Activated CD8-positive, alpha-beta memory T cell treated with anti-CD3 and anti-CD28 coated beads for 48 hours (primary cell): ENCODE measurements at regions not wholly inside any gene's neighbourhood (a gene's known extent, or its start where the extent isn't known, plus 50 kb on each side); places are given as distances from the start of the nearest gene placed in this dataset.

Experiments used
- DNase-seq, 3 experiments: peaks; one replicate each; pipeline ENCODE4 v3.0.0-alpha.2; 2020; ENCODE audit warnings: low read depth in 2 of 3, low spot score in 2 of 3

DNA sequence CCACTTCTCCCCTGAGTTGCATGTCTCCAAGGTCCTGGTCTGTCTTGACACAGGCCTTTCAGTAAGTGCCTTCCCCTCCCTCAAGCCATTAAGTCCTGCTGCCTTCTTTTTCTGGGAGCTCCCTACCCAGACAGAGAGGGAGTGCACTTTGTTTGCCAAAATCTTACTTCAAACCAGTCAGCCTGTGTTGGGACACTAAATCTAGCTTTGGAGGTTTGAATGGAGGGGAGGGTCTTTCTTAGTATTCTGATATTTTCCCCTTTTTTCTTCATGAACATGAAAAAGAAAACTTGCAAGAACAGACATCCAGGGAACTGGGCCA, 170.7 kb upstream of the PMEPA1 start:
- no peak for DNase-seq

GRCh38 chr20:57879779-57880570, 170.2 kb upstream of the PMEPA1 start:
- no peak for DNase-seq

GRCh38 chr20:57879437-57879778, 169.6 kb upstream of the PMEPA1 start:
- DNase-seq: no peak

DNA sequence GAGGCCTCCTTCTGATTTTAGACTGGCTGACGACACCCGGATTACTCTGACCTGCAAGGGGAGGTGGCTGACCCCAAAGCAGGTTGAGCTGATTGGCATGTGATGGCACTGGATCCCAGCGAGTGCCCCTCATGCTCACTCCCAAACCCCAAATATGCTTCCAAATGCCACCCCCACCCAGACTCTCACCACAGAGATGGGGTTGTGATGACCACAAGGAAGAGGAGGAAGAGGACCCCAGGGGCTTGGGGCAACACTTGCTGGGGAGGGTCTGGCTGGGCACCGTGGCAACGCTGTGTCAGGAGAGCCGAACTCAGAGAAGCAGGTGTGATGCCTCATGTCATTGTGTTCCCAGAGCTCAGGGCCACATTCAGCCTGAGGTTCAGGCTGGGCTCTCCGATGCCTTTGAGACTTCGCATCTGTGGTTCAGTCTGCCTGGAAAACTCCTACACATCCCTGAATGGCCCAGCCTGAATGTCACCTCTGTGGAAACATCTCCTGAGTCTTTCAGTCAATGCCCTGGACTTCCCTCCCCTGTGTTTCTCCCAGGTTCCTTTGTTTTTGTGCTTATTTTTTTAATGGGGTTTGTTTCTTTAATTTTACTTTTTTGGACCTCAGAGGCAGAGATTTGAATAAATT, 169.1 kb upstream of the PMEPA1 start:
- DNase-seq: no peak

DNA sequence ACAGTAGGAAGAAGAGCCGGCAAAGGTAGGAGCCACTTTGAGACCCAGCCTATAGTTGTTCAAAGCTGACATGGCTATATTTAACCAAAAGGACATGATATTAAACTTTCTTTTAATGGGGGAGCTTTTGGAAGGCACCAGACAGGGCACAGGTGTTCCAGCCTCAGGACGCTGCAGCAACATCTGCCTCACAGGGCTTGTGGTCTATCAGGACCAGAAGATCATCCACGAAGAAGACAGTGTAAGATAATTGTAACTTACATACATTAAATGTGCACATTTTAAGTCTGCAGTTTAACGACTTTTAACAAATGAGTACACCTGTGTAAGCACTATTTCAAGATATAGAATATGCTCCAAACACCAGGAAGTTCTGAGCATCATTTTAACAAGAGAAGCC, 168.2 kb upstream of the PMEPA1 start:
- no peak for DNase-seq

- no peak for DNase-seq
These were observed 167.5 kb upstream of the PMEPA1 start for GRCh38 chr20:57877131-57877824.

DNA sequence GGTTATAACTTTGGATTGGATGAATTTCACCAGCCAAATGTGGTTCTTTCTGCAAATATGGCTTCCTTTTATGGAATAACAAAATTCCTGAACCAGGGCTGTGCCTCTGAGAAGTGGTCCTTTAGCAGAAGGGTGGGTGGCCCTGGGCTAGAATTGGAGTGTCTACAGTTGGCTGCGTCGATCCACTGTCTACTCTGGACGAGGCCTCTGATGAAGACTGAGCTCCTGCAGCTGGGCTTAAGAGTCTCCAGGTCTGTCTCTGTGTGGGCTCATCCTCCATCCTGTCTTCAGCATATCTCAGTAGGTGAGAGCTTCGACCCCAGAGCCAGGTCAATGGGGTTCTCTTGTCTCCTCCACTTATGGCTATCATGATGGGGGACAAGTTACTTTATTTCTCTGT, 166.3 kb upstream of the PMEPA1 start:
- DNase-seq: no peak

GRCh38 chr20:57874141-57874540, 164.3 kb upstream of the PMEPA1 start:
- DNase-seq: no peak

GRCh38 chr20:57872816-57873409, 163.1 kb upstream of the PMEPA1 start:
- no peak for DNase-seq

DNA sequence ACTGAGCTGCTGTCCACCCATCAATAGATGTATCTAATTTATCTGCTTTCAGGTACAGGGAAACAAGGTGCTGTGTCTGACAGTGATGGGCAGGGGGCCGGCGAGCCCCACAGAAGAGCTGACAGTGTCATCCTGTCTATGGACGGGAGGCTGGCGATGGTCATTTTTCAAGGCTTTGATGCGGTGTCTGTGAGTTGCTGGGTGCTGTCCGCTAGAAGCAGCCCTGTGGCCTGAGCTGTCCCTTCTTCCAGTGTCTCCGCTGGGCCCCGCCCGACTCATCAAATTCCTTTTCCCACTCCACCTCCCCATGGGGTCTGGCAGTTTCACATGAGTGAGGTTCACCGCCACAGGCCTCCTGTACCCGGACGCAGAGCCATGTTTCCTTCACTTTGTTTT, 161.4 kb upstream of the PMEPA1 start:
- no peak for DNase-seq

DNA sequence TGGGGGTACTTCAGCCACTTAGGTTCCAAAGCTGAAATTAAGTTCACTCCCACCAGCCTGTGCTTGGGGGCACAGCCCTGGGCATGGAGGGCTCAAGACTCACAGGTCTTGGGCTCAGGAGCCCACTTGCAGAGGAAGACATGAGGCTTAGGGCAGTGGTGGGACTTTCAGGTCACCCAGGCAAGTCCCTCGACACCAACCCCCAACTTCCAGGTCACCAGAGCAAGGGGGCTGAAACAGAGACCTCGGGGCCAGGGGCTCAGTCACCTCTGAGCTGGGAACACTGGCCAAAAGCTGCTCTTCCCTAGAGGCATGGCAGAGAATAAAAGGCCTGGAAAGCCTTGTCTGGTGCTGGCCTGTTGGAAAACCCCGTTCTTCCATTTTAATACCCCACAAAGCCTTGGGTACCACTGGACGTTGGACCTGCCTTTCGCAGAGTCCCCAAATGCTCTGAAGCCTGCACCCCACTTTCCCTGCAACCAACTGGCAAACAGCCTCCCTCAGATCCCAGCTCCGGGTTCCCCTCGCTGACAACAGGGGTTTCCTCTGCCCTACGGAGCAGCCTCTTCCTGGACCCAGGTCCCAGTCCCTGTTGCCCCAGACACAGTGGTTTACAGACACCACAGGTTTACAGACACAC, 160.9 kb upstream of the PMEPA1 start:
- DNase-seq: no peak

DNA sequence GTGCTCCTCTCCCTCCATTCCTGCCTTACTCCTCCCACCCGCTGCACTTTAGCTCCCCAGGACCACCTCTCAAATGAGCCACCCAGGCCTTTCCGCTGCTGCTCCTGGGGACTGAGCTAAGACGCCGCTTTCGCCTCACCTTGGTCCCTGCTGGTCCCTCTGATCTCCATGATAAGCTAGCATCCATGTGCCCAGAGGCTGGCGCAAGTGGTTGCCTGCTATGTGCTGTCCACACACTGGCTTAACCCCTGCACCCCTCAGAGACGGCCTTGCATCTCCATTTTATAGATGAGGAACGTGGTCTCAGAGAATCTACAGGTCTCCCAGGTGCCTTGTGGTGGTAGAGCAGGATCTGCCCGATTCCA, 160.1 kb upstream of the PMEPA1 start:
- DNase-seq: no peak

DNA sequence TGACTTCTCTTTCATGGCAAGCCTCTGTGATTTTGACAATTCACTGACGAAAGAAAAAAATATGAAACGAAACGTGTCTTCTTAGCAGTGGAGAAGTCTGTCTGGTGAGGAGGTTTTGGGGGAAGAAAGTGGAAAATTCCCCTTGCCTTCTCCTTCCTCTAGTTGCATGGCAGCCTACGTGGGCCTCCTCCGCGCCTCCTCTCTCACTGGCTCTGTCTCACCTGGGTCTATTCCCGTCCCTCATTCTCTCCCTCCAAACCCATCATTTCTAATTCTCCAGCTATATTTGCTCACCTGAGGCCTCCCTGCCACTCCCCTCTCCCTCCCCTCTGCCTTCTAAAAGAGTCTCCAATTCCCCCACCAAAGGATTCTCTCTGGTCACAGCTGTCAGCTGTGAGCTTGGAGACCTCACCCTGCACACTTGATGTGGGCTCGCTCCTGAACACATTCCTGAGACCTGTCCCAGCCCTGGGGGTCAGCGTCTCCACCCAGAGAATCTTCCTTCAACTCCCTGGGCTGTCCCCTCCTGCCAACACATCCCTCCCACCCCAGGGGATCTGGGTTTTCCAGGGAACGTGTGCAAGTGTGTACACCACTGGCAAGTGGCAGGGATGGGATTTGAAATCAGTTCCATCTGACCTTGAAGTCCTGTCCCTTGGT, 159.6 kb upstream of the PMEPA1 start:
- DNase-seq: no peak

- no peak for DNase-seq
These were observed 158.5 kb upstream of the PMEPA1 start for GRCh38 chr20:57868310-57868709.

GRCh38 chr20:57867807-57868206, 158.0 kb upstream of the PMEPA1 start:
- DNase-seq: no peak

- DNase-seq: no peak
These were observed 157.5 kb upstream of the PMEPA1 start for GRCh38 chr20:57867181-57867803.

- DNase-seq: no peak
These were observed 156.7 kb upstream of the PMEPA1 start for GRCh38 chr20:57866250-57867106.

DNA sequence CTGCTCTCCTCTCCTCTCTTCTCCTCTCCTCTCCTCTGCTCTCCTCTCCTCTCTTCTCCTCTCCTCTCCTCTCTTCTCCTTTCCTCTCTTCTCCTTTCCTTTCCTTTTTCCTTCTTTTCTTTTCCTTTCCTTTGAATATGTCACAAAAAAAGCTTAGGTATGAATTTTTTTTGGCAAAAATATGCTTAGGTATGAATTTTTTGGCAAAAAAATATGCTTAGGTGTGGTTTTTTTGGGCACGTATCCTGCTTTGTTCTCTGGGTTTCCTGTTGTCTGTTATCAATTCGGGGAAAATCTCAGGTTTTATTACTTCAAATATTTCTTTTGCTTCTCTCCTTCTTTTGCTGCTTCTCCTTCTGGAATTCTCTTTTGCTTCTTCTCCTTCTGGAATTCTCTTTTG, 155.5 kb upstream of the PMEPA1 start:
- no peak for DNase-seq

- DNase-seq: no peak
These were observed 150.8 kb upstream of the PMEPA1 start for GRCh38 chr20:57860576-57860975.

DNA sequence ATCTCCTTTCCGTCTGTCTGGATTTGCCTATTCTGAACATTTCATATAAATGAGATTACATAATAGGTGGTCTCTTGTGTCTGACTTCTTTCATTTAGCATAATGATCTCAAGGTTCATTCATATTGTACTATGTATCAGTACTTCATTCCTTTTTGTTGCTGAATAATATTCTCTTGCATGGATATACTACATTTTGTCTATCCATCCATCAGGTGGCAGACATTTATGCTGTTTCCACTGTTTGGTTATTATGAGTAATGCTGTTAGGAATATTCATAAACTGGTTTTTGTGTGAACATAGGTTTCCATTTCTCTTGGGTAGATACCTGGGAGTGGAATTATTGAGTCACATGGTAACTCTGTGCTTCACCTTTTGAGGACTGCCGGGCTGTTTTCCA, 148.2 kb upstream of the PMEPA1 start:
- DNase-seq: no peak
